ENCODE measurements at regions not wholly inside any gene's neighbourhood (a gene's known extent, or its start where the extent isn't known, plus 50 kb on each side); places are given as distances from the start of the nearest gene placed in this dataset.
"Not testable (repeated sequence)": the region's sequence is repeated elsewhere in the genome, so short reads cannot be mapped to it uniquely, and the experiment has no call there.

DNA sequence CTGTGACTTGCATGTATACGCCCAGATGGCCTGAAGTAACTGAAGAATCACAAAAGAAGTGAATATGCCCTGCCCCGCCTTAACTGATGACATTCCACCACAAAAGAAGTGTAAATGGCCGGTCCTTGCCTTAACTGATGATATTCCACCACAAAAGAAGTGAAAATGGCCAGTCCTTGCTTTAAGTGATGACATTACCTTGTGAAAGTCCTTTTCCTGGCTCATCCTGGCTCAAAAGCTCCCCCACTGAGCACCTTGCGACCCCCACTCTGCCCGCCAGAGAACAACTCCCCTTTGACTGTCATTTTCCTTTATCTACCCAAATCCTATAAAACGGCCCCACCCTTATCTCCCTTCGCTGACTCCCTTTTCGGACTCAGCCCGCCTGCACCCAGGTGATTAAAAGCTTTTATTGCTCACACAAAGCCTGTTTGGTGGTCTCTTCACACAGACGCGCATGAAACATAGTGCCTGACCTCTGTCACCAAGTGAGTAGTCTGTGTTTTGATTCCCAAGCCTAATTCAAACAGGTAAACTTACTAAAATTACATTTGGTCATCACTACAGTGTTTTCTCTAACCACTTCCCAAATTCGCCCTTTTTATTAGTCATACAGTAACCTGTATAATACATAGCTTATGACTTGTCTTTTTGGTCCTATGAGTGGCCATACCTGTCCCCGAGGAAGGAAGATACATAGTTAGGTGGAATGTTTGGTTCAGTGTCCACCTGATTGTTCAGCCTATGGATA, 140.7 kb upstream of the PROK2 start:
- not testable (repeated sequence) for DNase-seq

DNA sequence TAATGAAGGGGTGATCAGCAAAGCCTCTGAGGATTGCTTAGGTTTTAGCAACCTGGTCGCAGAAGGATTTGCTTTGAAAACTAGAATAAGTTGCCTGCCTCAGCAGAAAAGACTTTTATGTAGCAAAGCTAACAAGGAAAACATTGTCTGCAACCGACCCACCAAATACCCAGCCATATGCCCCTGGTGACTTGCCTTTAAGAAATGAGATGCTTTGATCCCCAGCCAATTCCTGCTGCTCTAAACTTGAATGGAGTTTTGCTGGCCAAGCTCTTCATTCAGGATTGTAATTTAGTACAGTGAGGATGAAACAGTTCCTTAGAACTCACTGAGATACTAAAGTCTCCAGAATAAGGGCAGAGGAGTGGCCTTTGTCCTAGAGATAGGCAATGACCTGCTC, 139.8 kb upstream of the PROK2 start:
- DNase-seq, result no peak

DNA sequence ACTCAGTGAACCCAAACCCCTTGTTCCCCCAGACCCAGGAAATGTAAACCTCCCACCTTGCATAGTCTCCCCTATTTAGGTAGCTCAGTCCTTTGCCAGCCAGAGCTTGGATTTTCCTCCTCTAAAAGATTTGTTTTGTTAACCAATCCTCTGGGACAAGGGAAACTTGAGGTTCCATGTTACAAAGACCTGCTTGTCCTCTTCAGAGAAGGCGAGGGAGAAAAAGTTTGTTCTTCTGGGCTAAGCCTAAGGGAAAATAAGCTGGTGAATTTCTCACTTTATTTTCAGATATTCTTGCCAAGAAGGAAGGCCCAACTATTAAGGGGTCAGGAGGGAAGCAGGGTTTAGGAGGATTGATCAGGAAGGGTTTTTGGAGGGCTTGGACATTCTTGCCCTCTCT, 136.1 kb upstream of the PROK2 start:
- no peak for DNase-seq

DNA sequence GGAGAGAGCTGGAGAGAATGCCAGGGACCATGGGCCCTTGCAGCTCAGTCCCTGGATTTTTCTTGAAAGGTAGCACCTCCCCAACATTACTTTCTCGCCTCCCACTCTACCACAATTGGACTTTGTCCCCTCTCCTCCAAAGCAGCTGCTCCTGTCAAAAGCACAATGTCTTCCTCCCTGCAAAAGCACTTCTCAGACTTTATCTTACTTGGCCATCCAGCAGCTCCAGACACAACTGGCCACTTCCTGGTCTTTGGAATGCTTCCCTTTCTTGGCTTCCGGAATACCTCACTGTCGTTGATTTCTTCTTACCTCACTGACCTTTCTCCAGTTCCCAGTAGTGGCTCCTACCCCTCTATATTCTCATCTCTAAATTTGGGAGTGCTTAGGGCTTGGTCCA, 134.6 kb upstream of the PROK2 start:
- DNase-seq, result no peak

DNA sequence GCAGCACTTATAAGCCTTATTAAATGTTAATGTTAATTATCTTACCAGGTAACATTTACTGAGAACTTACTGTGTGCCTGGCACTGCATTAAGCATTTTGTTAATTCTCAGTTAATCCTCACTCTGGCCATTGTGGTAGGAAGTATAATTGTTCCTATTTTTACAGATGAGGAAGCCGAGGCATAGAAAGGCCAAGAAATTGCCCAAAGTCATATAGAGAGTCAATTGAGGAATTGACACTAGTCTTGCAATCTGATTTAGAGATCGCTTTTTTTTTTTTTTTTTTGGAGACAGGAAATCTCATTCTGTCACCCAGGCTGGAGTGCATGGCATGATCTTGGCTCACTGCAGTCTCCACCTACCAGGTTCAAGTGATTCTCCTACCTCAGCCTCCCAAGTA, 132.6 kb upstream of the PROK2 start:
- DNase-seq, result no peak

DNA sequence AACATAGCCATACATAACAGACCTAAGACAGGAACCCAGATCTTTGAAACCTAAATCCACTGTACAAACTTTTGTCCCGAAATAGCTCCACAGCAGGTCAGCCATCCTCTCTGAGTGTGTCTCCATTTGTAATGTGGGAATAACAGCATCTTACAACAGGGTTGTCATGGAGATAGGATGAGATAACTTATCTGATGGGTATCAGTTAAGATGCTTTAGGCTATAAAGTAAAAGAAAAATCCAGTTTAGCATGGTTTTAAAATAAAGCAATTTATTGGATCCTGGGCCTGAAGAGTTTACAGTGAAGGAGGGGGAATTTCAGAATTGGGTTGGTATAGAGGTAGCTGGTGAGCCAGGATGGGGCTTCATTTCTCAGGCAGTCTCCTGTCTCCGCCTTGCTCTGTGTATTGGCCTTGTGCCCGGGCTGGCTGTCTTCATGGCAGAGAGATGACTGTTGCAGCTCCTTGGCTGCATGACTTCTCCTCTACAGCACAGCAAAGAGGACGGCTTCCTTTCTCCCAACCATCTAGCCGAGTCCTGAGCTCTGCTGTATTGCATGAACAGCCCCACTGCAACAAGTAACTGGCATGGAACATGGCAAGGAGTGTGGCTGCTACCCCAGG, 131.9 kb upstream of the PROK2 start:
- no peak for DNase-seq

DNA sequence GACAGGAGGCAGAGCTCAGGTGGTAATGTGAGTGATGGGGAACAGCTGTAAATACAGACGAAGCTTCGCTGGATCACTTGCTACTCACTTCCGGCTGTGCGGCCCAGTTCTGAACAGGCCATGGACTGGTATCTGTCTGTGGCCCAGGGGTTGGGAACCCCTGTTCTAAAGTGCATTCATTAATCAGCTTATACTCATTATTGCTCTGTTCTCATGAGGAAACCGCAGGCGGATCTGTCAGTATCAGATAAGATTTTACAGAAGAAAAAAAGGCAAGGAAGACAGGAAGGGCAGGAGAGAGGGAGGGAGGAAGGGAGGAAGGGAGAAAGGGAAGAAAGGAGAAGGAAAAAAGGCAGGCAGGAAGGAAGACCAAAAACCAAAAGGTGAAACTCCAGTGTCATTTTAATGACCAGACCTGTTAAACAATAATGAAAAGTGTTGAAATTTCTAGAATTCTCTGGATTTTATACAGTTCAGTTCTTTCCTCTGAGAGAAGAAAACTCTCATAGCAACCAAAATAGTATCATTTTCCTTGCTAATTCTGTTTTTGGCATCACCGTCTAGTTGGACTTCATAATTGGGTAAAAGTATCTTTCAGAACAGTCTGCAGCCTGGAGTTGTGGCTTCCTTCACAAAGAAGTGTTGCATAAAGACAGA, 128.0 kb upstream of the PROK2 start:
- DNase-seq, result no peak

DNA sequence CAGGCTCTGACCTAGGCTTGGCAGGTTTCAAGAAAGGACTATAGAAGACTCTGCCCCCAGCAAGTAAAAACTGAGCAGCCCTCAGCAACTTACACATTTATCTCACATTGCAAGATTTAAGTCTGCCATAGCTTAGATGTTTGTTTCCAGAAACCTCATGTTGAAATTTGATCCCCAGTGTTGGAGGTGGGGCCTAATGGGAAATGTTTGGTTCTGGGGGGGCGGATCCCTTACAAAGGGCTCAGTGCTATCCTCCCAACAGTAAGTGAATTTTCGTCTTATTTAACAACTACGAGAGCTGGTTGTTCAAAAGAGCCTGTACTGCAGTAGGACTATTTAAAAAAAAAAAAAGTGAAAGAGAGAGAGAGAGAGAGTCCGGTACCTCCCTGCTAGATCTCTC, 125.2 kb upstream of the PROK2 start:
- DNase-seq, result no peak

DNA sequence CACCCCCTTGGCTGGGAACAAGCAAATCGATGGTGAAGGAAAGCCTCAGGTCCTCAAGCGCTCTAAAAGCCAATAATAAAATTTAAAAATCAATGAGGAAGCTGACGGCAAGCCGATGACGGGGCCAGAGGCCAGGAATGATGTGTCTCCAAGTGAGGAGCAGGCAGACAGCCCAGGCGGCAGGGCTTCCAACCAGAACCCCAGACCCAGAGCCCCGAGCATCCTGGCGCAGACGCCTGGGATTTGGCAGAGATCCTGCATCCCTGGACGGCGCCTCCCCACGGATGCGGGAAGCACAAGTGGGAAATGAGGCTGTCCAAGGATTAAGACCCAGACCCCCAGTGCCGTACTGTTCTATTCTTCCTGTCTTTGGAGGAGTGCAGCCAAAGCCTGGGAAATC, 123.0 kb upstream of the PROK2 start:
- DNase-seq, result no peak

DNA sequence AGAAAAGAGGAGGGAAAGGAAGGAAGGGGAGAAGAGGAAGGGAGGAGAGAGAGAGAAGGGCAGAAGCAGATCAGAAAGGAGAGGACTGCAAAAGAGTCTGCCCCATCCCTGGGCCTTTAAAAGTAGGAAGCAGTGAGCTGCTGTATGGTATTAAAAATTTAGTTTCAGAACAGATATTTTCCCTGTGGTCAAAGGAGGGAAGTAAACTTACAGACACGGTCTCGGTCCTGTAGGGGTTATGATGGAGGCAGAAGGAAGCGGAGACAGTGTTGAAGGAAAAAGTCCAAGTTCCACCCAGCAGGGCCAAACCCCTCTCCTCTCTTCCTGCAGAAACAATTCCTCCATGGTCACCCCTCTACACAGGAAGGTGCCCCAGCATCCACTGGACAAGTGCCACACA, 122.0 kb upstream of the PROK2 start:
- DNase-seq, result no peak

DNA sequence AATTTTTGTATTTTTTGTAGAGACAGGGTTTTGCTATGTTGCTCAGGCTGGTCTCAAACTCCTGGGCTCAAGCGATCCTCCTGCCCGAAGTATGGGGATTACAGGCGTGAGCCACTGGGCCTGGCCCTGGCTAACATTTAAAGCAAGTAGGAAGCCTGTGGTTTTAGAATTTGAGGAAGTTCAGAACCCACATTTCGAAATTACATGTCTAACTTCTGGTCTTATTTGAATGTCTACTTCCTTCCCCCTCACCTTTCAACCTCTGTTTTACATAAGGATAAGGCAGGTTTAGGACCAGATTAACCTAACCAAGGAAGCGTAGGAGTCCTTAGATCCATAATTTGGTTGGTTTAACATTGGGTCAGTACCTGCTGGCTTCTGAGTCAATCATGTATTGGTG, 120.5 kb upstream of the PROK2 start:
- no peak for DNase-seq

DNA sequence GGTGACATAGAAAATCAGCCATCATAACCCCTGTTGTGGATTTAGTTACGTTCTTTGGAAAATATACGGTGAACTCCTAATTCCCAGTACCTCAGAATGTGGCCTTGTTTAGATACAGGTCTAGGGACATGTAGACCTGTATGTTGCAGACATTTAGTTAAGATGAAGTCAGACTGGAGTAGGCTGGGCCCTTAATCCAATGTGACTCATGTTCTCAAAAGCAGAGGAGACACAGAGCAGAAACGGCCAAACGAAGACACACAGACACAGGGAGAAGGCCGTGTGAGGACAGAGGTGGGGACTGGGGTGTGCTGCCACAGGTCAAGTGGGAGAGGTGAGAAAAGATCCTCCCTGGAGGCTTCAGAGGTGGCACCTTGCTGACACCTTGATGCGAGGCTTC, 119.0 kb upstream of the PROK2 start:
- DNase-seq, result no peak

DNA sequence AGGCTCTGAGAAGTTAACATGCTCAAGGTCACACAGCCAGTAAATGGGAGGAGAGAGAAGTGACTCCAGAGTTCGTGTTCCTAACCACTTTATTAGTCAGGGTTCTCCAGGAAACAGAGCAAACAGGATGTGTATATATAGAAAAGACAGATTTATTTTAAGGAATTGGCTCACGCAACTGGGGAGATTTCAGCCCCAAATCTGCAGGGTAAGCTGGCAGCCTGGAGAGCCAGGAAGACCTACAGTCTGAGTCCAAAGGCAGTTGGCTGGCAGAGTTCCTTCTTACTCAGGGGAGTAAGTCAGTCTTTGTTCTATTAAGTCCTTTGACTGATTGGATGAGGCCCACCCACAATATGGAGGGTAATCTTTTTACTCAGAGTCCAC, 118.2 kb upstream of the PROK2 start:
- DNase-seq, result no peak

DNA sequence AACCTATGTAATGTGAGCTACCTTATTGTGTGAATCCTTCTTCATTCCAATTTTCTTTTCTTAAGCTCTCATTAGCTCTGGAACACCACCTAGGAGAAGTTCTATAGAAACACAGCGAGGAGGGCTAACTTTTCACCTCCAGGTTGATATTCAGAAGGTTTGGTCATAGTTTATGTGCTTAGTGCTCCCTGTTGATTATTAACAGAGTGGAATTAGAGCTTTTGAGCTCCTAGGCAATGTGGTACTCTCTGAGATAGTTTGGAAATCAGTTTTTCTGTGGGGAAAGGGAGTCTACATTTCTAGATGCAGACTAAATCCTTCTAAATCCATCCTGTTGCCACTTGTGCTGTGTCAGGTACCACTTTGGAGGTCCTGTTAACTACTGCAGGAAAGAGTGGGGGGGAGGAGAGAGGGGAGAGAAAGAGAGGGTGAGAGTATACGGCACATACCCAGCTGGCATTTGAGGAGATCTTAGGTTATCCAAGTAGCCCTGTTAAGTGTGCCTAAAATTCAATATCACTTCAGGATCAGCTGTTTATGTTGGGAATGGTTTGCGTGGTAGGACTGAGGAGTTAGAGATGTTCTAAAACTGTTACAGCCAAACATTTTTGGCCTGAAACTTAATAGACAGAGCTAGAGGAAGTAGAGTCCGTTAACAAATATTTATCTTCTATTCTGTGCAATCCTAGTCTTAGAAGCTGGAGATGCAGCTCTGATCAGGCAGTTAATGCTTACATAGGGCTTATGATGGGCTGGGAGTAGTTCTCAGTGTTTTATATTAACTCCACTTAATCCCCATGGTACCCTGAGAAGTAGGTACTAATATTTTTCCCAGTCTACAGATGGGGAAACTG, 117.5 kb upstream of the PROK2 start:
- no peak for DNase-seq

DNA sequence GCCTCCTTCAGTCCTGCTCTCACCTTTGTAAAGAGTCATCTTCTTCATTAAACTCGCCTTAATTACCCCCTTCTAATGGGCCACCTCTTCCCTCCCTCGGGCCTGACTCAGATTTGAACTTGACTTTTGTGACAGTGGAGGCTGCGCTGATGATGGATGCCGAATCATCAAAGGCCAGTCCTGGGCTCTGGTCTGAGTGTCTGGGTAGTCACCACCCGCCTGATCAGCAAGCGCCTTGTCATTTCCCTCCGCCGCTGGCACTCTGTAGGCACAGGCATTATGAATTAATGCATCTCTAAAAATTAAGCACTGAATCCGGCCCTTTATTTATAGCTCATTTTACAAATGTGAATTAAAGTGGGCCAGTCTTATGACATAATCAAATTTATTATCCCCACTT, 116.7 kb upstream of the PROK2 start:
- no peak for DNase-seq

DNA sequence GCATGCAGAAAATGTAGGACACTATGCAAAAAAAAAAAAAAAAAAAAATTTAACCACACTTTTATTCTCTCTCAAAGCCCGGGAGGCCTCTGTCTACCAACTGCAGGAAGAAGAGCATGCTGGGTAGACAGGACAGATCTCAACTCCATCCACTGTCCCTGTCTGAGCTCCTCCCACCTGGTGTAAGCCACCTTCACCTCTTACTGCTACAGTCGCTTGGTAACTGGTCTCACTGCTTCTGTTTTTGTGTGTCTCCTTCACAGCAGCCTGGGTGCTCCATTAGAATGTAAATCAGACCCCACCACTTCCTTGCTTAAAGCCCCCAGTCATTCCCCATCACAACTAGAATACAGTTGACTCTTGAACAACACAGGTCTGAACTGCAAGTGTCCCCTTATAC, 115.1 kb upstream of the PROK2 start:
- no peak for DNase-seq

DNA sequence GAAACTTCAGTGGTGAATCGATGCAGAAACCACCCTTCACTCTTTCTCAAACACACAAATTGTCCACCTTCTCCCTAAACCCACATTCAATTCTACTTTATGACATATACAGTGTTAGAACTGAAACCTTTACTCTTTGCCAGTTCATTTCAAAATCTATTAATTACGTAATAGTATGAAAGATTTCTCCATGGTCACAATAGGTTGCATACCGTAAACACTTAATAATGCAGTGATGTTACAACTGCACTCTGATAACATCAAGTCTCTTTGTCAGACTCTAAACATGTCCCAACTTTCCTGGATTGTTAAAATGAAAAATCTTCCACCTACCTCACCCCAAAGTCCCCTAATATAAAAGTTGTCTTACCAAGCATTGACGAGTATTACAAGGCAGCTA, 111.8 kb upstream of the PROK2 start:
- DNase-seq, result no peak

DNA sequence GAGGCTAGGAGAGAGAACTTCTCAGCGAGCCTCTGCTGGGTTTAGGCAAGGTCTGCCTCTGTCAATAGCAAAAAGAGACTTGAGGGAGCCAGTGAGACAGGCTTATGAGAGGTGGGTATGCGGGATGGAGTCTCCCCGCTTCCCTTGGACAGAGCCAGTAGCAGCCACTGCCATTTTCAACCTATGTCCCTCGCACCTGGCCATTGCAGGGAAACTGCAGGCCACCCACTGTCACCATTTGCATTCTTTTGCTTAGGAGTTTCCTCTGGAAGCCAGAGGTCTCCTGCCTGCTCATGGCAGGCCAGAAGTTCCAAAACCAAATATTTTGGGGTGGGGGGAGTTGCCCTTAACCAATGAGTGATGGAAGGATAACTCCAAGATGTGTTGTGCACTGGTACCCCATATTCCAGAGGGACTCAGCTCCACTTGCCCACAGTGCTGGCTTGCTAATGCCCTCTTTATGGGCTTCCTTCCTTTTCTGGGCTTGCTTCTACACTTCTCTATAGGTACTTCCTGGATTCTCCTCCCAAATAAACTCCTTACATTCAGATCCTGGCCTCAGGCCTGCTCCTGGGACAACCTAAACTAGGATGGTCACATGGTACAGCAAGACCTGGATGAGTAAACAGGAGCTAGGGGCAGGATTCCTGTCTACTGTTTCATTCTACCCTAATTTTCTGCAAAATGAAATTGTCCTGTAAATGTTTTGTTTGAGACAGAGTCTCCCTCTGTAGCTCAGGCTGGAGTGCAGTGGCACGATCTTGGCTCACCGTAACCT, 108.9 kb upstream of the PROK2 start:
- no peak for DNase-seq

DNA sequence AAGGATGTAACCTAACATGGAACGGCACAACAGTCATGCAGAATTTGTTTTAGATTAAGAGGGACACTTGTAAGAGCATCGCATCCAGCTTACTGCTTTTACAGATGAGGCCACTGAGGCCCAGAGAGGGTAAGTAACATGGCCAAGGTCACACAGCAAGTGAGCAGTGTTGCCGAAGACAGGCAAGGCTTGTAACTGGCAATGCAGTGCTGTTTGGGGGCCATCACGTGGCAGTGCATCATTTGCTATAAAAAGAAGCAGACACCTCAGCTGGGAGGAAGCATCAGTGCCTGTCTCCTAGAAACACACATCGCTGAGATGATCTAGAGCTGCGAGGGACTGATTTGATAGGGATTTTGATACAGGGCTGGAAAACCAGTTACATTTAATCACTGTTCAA, 108.2 kb upstream of the PROK2 start:
- no peak for DNase-seq

DNA sequence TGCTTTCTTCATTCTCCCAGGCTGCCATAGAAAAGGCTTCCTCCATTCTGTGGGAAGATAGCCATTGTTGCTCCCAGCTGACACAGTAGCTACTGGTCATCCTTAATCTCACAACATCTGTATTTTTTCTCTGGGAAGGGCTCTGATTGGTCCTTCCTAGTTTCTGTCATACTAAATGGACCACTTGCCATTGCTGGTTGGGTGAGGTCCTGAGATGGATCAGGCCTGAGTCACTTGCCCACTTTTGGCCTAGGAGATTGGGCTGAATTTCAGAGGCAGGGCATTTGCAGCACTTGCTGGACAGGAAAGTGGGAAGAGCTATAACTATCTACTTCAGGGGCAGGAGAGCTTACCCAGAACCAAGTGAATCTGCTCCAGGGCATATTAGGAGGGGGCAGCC, 106.5 kb upstream of the PROK2 start:
- no peak for DNase-seq

DNA sequence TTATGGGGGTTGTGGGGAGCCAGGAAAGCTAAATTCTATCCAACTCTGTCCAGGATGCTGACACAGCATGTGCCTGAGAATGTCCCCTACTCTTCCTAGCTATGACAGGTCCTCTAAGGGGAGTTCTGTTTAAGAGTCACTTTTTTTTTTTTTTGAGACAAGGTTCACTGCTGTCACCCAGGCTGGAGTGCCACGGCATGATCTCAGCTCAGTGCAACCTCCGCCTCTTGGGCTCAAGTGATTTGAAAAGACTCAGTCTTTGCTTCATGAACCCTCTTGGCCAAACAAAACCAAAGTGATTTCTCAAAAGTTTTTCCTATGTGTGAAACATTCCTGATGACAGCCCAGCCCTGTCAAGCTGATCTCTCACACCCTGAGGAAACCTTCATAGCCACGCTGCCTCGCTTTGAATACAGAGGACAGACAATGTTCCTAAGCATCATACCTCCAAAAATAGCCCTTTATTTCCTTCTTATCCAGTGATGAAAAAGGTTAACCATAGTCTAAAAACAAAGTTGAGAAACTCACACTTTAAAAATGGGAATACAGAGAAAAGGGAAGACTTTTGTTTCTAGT, 105.5 kb upstream of the PROK2 start:
- DNase-seq, result no peak

DNA sequence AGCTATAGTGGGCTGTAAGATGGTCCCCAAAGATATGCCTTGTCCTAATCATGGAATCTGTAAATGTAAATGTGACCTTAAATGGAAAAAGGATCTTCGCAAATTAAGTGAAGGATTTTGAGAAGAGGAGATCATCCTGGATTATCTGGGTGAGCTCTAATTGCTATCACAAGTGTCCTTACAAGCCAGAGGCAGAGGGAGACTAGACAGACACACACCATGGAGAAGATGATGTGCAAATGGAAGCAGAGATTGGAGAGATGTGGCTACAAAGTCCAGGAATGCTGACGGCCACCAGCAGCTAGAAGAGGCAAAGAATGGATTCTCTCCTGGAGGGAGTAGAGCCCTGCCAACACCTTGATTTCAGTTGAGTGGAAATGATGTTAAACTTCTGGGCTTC, 102.3 kb upstream of the PROK2 start:
- no peak for DNase-seq
